ENCODE measurements at regions not wholly inside any gene's neighbourhood (a gene's known extent, or its start where the extent isn't known, plus 50 kb on each side); places are given as distances from the start of the nearest gene placed in this dataset.

- DNase-seq (ENCODE audit: low read depth): no peak
- H3K36me3 Mint-ChIP-seq (ENCODE audit: low read depth, unreplicated experiment): no peaks in the 10 kb centered on the region
- H3K4me1 Mint-ChIP-seq (ENCODE audit: low read depth, unreplicated experiment): no peaks in the 10 kb centered on the region
- TF ChIP-seq EZH2 (IDR thresholded peaks at IDR 0.05; ENCODE audit: insufficient read depth, low read length) (no peak), CTCF (IDR thresholded peaks at IDR 0.05; ENCODE audit: insufficient read depth, low read depth, low read length) (no peak)
- Histone ChIP-seq H3K79me2 (ENCODE audit: insufficient read depth, low read length) (no peaks in the 10 kb centered on the region), H4K20me1 (ENCODE audit: insufficient read depth, low read length) (no peaks in the 10 kb centered on the region), H3K27ac (ENCODE audit: low read depth, low read length) (no peak overlapping the region), H3K9ac (ENCODE audit: low read length) (no peak overlapping the region), H3K4me2 (ENCODE audit: low read length) (no peak overlapping the region), H3K9me3 (ENCODE audit: insufficient read depth, low read depth, low read length) (no peaks in the 10 kb centered on the region), H2AFZ (ENCODE audit: low read depth, low read length) (no peak overlapping the region), H3K4me3 (ENCODE audit: insufficient read depth, low read depth, low read length) (no peak overlapping the region), H3K36me3 (ENCODE audit: insufficient read depth, low read length) (no peaks in the 10 kb centered on the region), H3K4me1 (ENCODE audit: insufficient read depth, low read length) (no peaks in the 10 kb centered on the region), H3K27me3 (ENCODE audit: insufficient read depth, low read length) (no peaks in the 10 kb centered on the region)
- H3K9me3 Mint-ChIP-seq (ENCODE audit: unreplicated experiment): no peaks in the 10 kb centered on the region
- FAIRE-seq: no peak
- no peak overlapping the region for H3K4me3 Mint-ChIP-seq (ENCODE audit: unreplicated experiment)
- H3K27me3 Mint-ChIP-seq (ENCODE audit: low read depth, unreplicated experiment): peaks cover 3% of the 10 kb centered on the region
- H3K27ac Mint-ChIP-seq (ENCODE audit: unreplicated experiment): no peak overlapping the region
These were observed 558.2 kb upstream of the MIS18BP1 start for GRCh38 chr14:45811155-45811554.

DNA sequence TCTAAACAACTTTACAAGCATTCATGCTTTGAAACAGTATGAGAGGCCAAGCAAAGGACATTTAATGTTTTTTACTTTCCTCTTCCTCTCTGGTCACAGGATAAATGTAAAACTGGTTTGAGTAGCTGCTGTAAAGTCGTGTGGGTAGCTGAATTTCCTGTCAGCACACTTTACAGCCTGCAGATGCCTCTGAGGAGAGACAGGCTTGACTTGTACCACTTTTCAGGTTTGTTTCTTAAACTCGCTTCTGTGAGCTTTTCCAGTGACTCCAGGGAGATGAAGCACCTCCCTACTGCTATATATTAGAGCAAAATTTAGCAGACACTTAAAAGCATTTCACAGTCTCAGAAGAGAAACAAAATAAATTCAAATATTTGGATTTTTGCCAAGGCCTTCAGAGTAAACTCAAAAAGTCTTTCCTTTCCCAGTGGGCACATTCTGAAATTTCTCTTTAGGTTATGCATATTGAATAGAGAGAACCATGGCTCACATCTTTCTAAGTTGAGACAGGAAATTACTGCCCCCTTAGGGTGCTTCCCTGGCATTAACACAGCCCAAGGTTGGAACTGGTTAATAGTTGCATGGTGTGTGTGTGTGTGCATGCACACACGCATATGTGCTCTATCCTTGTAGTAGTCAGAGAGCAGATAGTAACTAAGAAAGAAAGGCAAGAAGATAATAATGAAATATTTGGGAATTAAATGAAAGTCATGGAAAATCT lies 557.3 kb upstream of the MIS18BP1 start:
- no peak overlapping the region for H3K4me3 ChIP-seq (ENCODE audit: insufficient read depth, low read depth, low read length)
- H3K9ac ChIP-seq (ENCODE audit: low read length): no peak overlapping the region
- H3K27me3 ChIP-seq (ENCODE audit: insufficient read depth, low read length): no peaks in the 10 kb centered on the region
- H3K27me3 Mint-ChIP-seq (ENCODE audit: low read depth, unreplicated experiment): peaks cover 3% of the 10 kb centered on the region
- no peaks in the 10 kb centered on the region for H3K36me3 Mint-ChIP-seq (ENCODE audit: low read depth, unreplicated experiment)
- DNase-seq (ENCODE audit: low read depth) (no peak), FAIRE-seq (no peak)
- no peaks in the 10 kb centered on the region for H3K9me3 ChIP-seq (ENCODE audit: insufficient read depth, low read depth, low read length)
- no peaks in the 10 kb centered on the region for H3K79me2 ChIP-seq (ENCODE audit: insufficient read depth, low read length)
- no peak overlapping the region for H2AFZ ChIP-seq (ENCODE audit: low read depth, low read length)
- H3K4me3 Mint-ChIP-seq (ENCODE audit: unreplicated experiment): no peak overlapping the region
- H3K4me1 Mint-ChIP-seq (ENCODE audit: low read depth, unreplicated experiment): no peaks in the 10 kb centered on the region
- no peak overlapping the region for H3K27ac ChIP-seq (ENCODE audit: low read depth, low read length)
- no peaks in the 10 kb centered on the region for H3K36me3 ChIP-seq (ENCODE audit: insufficient read depth, low read length)
- TF ChIP-seq CTCF (IDR thresholded peaks at IDR 0.05; ENCODE audit: insufficient read depth, low read depth, low read length): no peak
- no peak for TF ChIP-seq EZH2 (IDR thresholded peaks at IDR 0.05; ENCODE audit: insufficient read depth, low read length)
- no peak overlapping the region for H3K27ac Mint-ChIP-seq (ENCODE audit: unreplicated experiment)
- H3K9me3 Mint-ChIP-seq (ENCODE audit: unreplicated experiment): no peaks in the 10 kb centered on the region
- H3K4me1 ChIP-seq (ENCODE audit: insufficient read depth, low read length): no peaks in the 10 kb centered on the region
- no peak overlapping the region for H3K4me2 ChIP-seq (ENCODE audit: low read length)
- H4K20me1 ChIP-seq (ENCODE audit: insufficient read depth, low read length): no peaks in the 10 kb centered on the region

DNA sequence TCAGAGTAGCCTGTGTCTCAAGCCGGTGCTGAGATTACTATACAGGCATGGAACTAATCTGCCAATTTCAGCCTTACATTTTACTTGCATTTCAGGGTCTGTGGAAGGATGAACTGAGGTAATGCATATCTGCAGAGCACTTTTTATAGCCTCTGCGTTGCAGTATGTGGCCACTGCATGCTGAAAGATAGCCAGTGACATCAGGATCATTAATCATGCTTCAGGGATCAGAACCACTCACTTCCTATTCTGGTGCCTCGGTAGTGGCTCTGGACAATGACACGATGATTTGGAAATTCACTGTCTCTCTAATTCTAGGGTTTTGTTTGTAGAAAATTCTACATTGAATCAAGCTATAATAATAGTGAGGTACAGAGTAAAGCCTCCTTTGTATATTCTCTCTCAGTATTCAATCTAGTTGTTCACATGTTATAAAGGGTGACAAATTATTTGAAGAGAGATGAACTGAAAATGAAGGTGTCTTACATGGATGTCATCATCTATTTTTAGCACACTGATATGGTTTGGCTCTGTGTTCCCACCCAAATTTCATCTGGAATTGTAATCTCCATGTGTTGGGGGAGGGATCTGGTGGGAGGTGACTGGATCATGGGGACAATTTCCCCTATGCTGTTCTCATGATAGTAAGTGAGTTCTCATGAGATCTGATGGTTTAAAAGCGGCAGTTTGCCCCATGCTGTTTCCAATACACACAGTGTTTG lies 554.3 kb upstream of the MIS18BP1 start:
- Mint-ChIP-seq H3K36me3 (ENCODE audit: low read depth, unreplicated experiment) (no peaks in the 10 kb centered on the region), H3K27ac (ENCODE audit: unreplicated experiment) (no peak overlapping the region), H3K27me3 (ENCODE audit: low read depth, unreplicated experiment) (no peaks in the 10 kb centered on the region), H3K9me3 (ENCODE audit: unreplicated experiment) (no peaks in the 10 kb centered on the region), H3K4me3 (ENCODE audit: unreplicated experiment) (no peak overlapping the region), H3K4me1 (ENCODE audit: low read depth, unreplicated experiment) (no peaks in the 10 kb centered on the region)
- Histone ChIP-seq H3K79me2 (ENCODE audit: insufficient read depth, low read length) (no peaks in the 10 kb centered on the region), H2AFZ (ENCODE audit: low read depth, low read length) (no peak overlapping the region), H3K27me3 (ENCODE audit: insufficient read depth, low read length) (no peaks in the 10 kb centered on the region), H3K4me3 (ENCODE audit: insufficient read depth, low read depth, low read length) (no peak overlapping the region), H3K4me1 (ENCODE audit: insufficient read depth, low read length) (no peaks in the 10 kb centered on the region), H3K9me3 (ENCODE audit: insufficient read depth, low read depth, low read length) (no peaks in the 10 kb centered on the region), H3K36me3 (ENCODE audit: insufficient read depth, low read length) (no peaks in the 10 kb centered on the region), H3K4me2 (ENCODE audit: low read length) (no peak overlapping the region), H3K9ac (ENCODE audit: low read length) (no peak overlapping the region), H4K20me1 (ENCODE audit: insufficient read depth, low read length) (no peaks in the 10 kb centered on the region), H3K27ac (ENCODE audit: low read depth, low read length) (no peak overlapping the region)
- DNase-seq (ENCODE audit: low read depth): no peak
- TF ChIP-seq CTCF (IDR thresholded peaks at IDR 0.05; ENCODE audit: insufficient read depth, low read depth, low read length) (no peak), EZH2 (IDR thresholded peaks at IDR 0.05; ENCODE audit: insufficient read depth, low read length) (no peak)
- no peak for FAIRE-seq
